NCI-H146 (cell line): ENCODE measurements at regions not wholly inside any gene's neighbourhood (a gene's known extent, or its start where the extent isn't known, plus 50 kb on each side); places are given as distances from the start of the nearest gene placed in this dataset.

ENCODE experiments used
- DNase-seq: peaks from one replicate; lab custom pipeline; 2025; lab: John Stamatoyannopoulos, UW

- no peak for DNase-seq
Measured at GRCh38 chr2:155298001-155298400, 599.5 kb downstream of the KCNJ3 start.

- DNase-seq = no peak
Measured at GRCh38 chr2:155294358-155294757, 595.9 kb downstream of the KCNJ3 start.

GRCh38 chr2:155281907-155282306 lies 583.4 kb downstream of the KCNJ3 start:
- DNase-seq = no peak

- no peak for DNase-seq
Measured at GRCh38 chr2:155273323-155273722, 574.8 kb downstream of the KCNJ3 start.

- no peak for DNase-seq
Measured at GRCh38 chr2:155266583-155266982, 568.1 kb downstream of the KCNJ3 start.

- DNase-seq = no peak
Measured at GRCh38 chr2:155266109-155266508, 567.6 kb downstream of the KCNJ3 start.

- DNase-seq = no peak
Measured at GRCh38 chr2:155256803-155257202, 558.3 kb downstream of the KCNJ3 start.

- peak; percentile 36 for DNase-seq
Measured at GRCh38 chr2:155250800-155251199, 552.3 kb downstream of the KCNJ3 start.

GRCh38 chr2:155240176-155240575 lies 541.7 kb downstream of the KCNJ3 start:
- DNase-seq = no peak

- DNase-seq = no peak
Measured at GRCh38 chr2:155235710-155236109, 537.2 kb downstream of the KCNJ3 start.

- peak; percentile 53 for DNase-seq
Measured at GRCh38 chr2:155223781-155224406, 525.4 kb downstream of the KCNJ3 start.

- DNase-seq = no peak
Measured at GRCh38 chr2:155218945-155219344, 520.5 kb downstream of the KCNJ3 start.

- no peak for DNase-seq
Measured at GRCh38 chr2:155218292-155218924, 519.9 kb downstream of the KCNJ3 start.

- no peak for DNase-seq
Measured at GRCh38 chr2:155215037-155215707, 516.7 kb downstream of the KCNJ3 start.

GRCh38 chr2:155209696-155210450 lies 511.4 kb downstream of the KCNJ3 start:
- no peak for DNase-seq

- DNase-seq = peak; percentile 33
Measured at GRCh38 chr2:155203178-155203577, 504.7 kb downstream of the KCNJ3 start.

- no peak for DNase-seq
Measured at GRCh38 chr2:155200753-155201152, 502.3 kb downstream of the KCNJ3 start.

GRCh38 chr2:155190342-155190741 lies 491.8 kb downstream of the KCNJ3 start:
- DNase-seq = peak; percentile 59

GRCh38 chr2:155178921-155179320 lies 480.4 kb downstream of the KCNJ3 start:
- no peak for DNase-seq

GRCh38 chr2:155176345-155176744 lies 477.9 kb downstream of the KCNJ3 start:
- no peak for DNase-seq

GRCh38 chr2:155169317-155169716 lies 470.8 kb downstream of the KCNJ3 start:
- DNase-seq = no peak

GRCh38 chr2:155162494-155162893 lies 464.0 kb downstream of the KCNJ3 start:
- DNase-seq = no peak

GRCh38 chr2:155161314-155161713 lies 462.8 kb downstream of the KCNJ3 start:
- no peak for DNase-seq
